Caki2 (cell line): ENCODE measurements at regions not wholly inside any gene's neighbourhood (a gene's known extent, or its start where the extent isn't known, plus 50 kb on each side); places are given as distances from the start of the nearest gene placed in this dataset.

Experiments
- DNase-seq: peaks from one replicate; pipeline ENCODE4 v3.0.0-alpha.2; 2015; ENCODE audit warnings: low read depth
- in situ Hi-C: cut with HindIII; loops from 2 replicates; pipeline ENCODE4 v1.10.0; 2016; ENCODE audit warnings: low sequenced_read_pairs, low pct_unique_long_range_greater_than_20kb, mixed read lengths

DNA sequence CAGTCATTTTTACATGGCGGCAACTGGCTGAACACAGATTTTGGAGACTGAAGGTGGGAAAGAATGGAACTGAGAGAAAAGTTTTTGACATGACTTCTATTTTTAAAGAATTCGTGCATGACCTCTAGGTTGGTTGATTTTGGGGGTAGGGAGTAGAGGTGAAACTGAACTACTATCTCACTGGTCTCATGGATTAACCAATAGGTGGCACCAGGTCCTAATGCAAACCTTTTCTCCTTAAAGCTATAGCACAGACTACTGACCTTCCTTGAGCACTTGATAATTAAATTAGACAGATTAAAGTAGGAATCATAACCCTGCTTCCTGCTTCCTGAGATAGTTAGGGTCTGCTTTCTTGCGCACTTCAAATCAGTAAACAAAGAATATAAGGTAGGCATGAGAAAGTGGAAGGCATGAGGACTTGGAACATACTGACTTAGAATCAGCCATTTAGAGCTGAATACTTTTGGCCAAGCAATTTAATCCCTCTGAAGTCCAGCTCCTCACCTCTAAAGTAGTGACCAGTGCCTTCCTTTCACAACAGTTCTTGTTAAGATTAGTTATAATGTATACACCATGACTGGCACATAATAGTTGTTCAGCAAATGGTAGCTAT is 206.0 kb downstream of the CENPF start:
- peak; percentile 16 for DNase-seq
- in situ Hi-C loops = no loop called here

- in situ Hi-C loops = no loop called here
- no peak for DNase-seq
Observed at GRCh38 chr1:214816603-214817002, 213.6 kb downstream of the CENPF start.

DNA sequence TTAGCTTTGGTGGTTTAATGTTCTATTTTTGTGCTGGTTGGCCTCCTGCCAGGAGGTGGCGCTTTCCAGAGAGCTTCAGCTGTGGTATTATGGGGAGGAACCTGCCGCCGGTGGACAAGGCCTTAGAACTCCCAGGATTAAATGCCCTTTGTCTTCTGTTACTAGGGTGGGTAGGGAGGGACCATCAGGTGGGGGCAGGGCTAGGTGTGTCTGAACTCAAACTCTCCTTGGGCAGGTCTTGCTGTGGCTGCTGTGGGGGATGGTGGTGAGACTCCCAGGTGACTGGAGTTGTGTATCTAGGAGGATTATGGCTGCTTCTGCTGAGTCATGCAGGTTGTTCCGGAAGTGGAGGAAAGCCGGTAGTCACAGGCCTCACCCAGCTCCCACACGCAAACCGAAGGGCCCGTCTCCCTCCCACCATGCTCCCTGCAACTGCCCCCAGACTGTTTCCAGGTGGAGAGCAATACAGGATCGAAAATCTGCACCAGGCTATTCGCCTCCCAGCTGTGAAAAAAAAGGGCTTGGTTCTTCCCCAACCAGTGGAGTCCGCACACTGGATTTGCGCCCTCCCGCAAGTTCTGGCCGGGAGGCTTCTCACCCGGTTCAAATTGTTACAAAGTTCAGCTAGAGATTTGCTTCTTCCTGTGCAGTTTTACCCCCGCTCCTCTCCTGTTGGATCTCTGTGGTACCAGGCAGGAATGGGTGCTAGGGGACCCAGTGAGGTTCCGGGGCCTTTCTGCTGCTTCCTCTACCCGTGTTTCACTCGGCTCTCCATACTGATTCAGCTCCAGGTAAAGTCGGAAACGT is 220.5 kb downstream of the CENPF start:
- DNase-seq = no peak
- in situ Hi-C loops = no loop called here

DNA sequence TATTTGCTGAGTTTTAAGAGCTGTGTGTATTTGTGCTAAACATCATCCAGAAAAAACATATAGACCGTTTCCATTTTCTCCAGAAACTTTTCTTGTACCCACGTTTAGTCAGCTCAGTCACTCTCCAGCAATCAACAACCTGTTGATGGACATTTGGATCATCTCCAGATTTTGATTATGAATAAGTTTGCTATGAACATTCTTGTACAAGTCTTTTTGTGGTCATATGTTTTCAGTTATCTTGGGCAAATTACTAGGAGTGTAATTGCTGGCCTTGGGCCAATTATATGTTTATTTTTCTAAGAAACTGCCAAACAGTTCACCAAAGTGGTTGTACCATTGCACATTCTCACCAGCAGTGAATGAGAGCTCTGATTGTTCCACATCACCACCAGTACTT is 221.8 kb downstream of the CENPF start:
- in situ Hi-C loops = no loop called here
- no peak for DNase-seq

DNA sequence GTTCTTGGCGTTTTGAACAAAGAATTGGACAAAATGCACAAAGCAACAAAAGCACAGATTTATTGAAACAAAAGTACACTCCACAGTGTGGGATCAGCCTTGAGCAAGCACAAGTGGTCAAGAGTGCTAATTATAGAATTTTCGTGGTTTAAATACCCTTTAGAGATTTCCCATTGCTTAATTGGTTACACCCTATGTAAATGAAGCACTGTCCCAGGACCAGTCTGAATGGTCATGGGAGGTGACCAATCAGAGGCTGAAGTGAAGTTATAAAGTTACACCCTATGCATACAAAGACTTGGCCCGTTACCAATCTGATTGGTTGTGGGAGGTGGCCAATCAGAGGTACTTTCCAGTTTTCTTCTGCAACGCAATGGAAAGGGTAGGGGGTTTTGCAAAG is 223.6 kb downstream of the CENPF start:
- in situ Hi-C loops = no loop called here
- DNase-seq = no peak

DNA sequence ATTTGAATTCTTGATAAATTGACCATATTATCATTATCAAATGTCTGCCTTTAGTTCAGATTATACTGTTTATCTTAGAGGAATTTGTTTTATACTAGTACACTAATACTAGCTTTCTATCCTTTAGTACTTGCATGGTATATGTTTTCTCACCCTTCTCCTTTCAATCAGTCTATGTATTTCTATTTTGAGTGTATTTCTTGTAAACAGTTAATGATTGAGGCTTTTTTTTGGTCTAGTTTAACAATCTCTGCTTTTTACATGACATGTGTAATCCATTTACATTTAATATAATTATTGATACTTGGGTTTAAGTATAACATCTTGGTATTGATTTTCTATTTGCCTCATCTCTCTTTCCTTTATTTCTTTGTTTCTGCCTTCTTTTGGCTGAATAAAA is 224.9 kb downstream of the CENPF start:
- no peak for DNase-seq
- in situ Hi-C loops = no loop called here

- in situ Hi-C loops = no loop called here
Observed at GRCh38 chr1:214830941-214831340, 227.9 kb downstream of the CENPF start.

DNA sequence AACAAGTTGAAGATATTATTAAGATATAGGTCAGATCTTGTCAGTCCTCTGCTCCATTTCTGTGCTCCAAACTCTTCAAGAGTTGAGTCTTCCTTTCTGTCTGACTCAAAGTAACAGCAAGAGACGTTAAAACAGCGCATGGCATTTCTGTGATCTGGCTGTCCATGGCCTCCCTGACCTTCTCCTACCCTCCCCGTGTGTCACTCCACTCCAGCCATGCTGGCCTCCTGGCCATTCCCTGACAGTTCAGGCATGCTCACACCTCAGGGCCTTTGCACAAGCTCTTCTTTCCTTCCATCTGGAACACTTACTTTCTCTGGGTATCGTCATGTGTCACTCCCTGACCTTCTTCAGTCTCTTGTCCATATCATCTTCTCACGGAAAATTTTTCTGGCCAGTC is 229.0 kb downstream of the CENPF start:
- DNase-seq = no peak
- in situ Hi-C loops = no loop called here

More at GRCh38 chr1:214830941-214831340, 227.9 kb downstream of the CENPF start:
- DNase-seq = no peak

DNA sequence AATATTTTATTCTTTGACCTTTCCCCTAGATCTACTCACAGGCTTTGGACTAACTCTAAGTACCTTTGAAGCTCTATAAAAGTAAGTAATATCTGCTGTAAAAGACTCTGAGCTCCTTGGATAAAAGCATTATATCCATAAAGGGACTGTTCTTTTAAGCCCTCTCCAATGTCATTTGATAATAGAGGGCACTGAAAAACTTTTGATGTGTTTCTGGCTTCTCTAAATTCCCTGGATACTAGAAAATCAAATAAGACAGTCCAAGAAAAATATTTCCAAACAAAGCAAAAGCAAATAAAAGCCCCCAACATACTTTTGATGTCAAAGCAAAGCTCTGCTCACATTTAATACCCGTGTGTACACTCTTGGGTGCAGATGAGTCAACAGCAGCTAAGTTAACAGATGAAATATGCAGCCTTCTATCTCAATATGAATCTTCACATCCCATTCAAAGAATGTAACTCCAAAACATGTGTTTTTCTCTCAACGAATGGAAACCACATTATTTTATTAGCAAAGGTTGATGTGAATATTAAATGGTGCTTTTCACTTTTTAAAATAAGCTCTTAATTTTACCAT is 230.3 kb downstream of the CENPF start:
- in situ Hi-C loops = no loop called here
- no peak for DNase-seq

GRCh38 chr1:214837376-214837775 is 234.4 kb downstream of the CENPF start:
- in situ Hi-C loops = no loop called here
- DNase-seq = no peak

DNA sequence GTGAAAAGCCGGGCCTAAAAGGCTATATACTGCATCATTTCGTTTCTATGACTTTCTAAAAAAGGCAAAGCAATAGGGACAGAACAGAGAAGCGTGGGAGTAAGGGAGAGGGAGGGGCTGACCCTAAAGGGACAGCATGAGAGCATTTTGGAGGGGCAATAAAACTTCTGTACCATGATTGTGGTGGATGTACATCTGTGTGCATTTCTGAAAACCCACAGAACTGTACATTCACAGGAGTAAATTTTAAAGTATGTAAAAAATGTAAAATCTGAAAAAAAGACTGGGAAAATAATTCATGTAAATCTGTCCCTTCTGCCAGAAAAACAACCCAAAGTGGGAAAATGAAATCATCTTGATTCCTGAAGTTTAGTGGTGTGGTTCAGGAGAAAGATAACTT is 235.4 kb downstream of the CENPF start:
- in situ Hi-C loops = no loop called here
- DNase-seq = no peak

DNA sequence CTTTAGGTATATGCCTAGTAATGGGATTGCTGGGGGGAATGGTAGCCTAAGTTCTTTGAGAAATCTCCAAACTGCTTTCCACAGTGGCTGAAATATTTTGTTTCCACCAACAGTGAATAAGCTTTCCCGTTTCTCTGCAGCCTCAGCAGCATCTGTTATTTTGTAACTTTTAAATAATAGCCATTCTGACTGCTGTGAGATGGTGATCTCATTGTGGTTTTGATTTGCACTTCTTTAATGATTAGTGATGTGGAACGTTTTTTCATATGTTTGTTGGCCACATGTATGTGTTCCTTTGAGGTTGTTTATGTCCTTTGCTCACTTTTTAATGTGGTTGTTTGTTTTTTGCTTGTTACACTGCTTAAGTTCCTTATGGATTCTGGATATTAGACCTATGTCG is 237.4 kb downstream of the CENPF start:
- in situ Hi-C loops = no loop called here
- peak; percentile 20 for DNase-seq

DNA sequence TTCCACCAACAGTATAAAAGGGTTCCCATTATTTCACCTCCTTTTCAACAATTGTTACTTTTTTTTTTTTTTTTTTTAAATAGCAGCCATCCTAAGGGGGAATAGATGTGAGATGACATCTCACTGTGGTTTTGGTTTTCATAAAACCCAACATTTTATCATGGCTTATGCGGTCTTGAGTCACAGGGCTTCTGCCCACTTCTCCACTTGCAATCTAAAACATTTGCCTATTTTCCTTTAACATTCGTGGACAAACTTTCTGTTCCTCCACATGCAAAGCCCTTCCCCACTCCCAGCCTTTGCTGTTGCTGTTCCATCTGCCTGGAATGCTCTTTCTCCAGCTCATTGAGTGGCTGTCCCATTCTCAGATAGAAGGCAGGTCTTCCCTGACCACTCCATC is 239.7 kb upstream of the KCNK2 start:
- in situ Hi-C loops = no loop called here
- DNase-seq = no peak

- DNase-seq = no peak
- in situ Hi-C loops = no loop called here
Observed at GRCh38 chr1:214843281-214843680, 239.3 kb upstream of the KCNK2 start.

DNA sequence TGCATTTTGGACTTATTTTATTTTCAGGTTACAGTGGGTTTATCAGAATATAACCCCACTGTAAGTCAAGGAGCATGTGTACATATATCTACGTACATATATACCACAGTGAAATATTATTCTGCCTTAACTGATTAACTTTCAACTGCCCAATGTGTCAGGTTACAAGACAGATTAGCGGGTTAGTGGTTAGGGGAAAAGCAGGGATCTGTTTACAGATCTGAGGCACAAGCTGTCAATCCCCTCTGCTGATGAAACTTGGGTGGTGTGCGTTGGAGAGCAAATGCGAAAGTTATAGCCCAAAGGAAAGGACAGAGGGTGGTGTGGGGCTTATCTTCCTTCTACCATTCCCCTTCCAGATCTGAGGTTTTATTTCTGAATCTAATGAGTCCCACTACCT is 238.2 kb upstream of the KCNK2 start:
- no peak for DNase-seq
- in situ Hi-C loops = no loop called here

- in situ Hi-C loops = no loop called here
- DNase-seq = no peak
Observed at GRCh38 chr1:214846276-214846675, 236.3 kb upstream of the KCNK2 start.

DNA sequence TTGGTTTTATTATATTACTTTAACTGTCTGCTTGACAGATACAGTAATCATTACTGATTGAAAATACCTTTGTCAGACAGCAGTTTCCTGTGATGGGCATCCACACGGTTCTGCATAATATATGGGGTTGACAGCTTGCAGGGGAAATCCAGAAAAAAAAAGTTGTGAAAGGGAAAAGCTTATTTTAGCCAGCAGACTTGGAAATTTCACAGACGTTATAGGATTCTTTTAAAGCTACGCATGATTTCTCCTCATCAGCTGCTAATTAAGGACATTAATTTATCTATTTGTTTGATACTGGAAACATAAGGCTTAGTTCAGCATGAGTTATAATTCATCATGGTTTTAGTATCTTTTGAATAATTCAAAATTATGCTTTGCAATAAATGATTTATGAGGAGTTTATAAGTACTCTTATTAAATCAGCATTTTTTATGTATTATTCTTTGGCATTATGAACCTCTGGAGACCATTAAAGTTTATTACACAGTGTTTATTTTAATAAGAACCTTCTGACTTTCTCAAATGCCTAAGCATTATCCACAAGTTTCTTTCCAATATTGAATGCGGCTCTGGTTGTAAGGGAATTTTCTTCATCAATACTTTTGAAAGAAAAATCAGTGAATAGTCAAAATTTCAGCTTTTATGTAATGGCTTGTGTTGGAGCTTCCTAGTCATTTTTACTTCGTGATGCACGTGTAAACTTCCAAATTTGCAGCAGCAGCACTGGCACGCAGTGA is 235.3 kb upstream of the KCNK2 start:
- no peak for DNase-seq
- in situ Hi-C loops = no loop called here

GRCh38 chr1:214848101-214848500 is 234.4 kb upstream of the KCNK2 start:
- DNase-seq = no peak
- in situ Hi-C loops = no loop called here

DNA sequence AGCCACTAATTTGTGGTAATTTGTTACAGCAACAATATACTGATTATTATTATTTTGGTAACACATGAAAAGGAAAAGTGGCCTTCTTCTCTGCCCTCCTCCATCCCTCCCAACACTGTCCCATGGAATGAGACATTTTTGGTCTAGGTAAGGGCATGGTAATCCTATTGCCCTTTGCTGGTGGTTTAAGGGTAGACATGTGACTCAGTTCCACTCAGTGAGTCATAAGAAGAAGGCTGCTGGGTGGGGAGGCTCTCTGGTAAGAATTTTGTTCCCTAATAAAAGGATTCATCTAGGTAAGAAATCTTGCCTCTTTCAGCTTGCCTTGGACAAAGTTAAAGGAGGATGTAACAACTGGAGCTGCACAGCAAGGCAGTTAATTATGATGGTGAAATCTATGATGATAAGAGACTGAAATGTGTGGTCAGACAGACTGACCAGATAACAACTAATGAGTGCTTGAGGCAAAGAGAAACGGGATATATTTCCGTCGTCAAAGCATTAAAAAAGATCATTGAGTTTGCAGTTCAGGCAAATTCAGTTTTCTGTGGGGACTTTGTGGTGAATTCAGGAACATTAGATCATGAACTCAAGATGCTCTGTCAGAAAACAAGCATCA is 232.0 kb upstream of the KCNK2 start:
- no peak for DNase-seq

More for the DNA sequence above, 232.0 kb upstream of the KCNK2 start:
- in situ Hi-C loops = no loop called here
